ENCODE measurements at regions not wholly inside any gene's neighbourhood (a gene's known extent, or its start where the extent isn't known, plus 50 kb on each side); places are given as distances from the start of the nearest gene placed in this dataset.

GRCh38 chr6:126907312-126907711, 211.2 kb upstream of the RSPO3 start:
- DNase-seq (ENCODE audit: low read depth in 1 of 2, low spot score in 1 of 2) = no peak
- Histone ChIP-seq H3K27ac (no peak overlapping the region), H3K9me3 (ENCODE audit: low read depth) (no peaks in the 10 kb centered on the region), H3K27me3 (no peaks in the 10 kb centered on the region), H3K4me3 (no peak overlapping the region), H3K36me3 (no peaks in the 10 kb centered on the region), H3K4me1 (ENCODE audit: low read depth) (no peaks in the 10 kb centered on the region)
- no peak for TF ChIP-seq CTCF (IDR thresholded peaks at IDR 0.05; ENCODE audit: low read depth, low read length)

GRCh38 chr6:126907996-126908395, 210.5 kb upstream of the RSPO3 start:
- no peak for TF ChIP-seq CTCF (IDR thresholded peaks at IDR 0.05; ENCODE audit: low read depth, low read length)
- no peak overlapping the region for H3K27ac ChIP-seq
- H3K4me1 ChIP-seq (ENCODE audit: low read depth) = no peaks in the 10 kb centered on the region
- H3K9me3 ChIP-seq (ENCODE audit: low read depth) = no peaks in the 10 kb centered on the region
- H3K27me3 ChIP-seq = no peaks in the 10 kb centered on the region
- H3K4me3 ChIP-seq = no peak overlapping the region
- no peak for DNase-seq (ENCODE audit: low read depth in 1 of 2, low spot score in 1 of 2)
- H3K36me3 ChIP-seq = no peaks in the 10 kb centered on the region

GRCh38 chr6:126909493-126909892, 209.0 kb upstream of the RSPO3 start:
- TF ChIP-seq CTCF (IDR thresholded peaks at IDR 0.05; ENCODE audit: low read depth, low read length) = no peak
- H3K4me3 ChIP-seq = no peak overlapping the region

GRCh38 chr6:126913651-126914050, 204.8 kb upstream of the RSPO3 start:
- H3K9me3 ChIP-seq (ENCODE audit: low read depth) = no peaks in the 10 kb centered on the region
- no peaks in the 10 kb centered on the region for H3K36me3 ChIP-seq
- H3K4me3 ChIP-seq = no peak overlapping the region
- TF ChIP-seq CTCF (IDR thresholded peaks at IDR 0.05; ENCODE audit: low read depth, low read length) = no peak
- no peak overlapping the region for H3K27ac ChIP-seq
- DNase-seq (ENCODE audit: low read depth in 1 of 2, low spot score in 1 of 2) = peak; percentile 8 to 38
- H3K27me3 ChIP-seq = no peaks in the 10 kb centered on the region
- peaks cover 3% of the 10 kb centered on the region for H3K4me1 ChIP-seq (ENCODE audit: low read depth)

More at GRCh38 chr6:126909493-126909892, 209.0 kb upstream of the RSPO3 start:
- DNase-seq (ENCODE audit: low read depth in 1 of 2, low spot score in 1 of 2) = no peak
- Histone ChIP-seq H3K27ac (no peak overlapping the region), H3K27me3 (no peaks in the 10 kb centered on the region), H3K4me1 (ENCODE audit: low read depth) (peaks cover 3% of the 10 kb centered on the region), H3K9me3 (ENCODE audit: low read depth) (no peaks in the 10 kb centered on the region), H3K36me3 (no peaks in the 10 kb centered on the region)

- no peak for DNase-seq (ENCODE audit: low read depth in 1 of 2, low spot score in 1 of 2)
- Histone ChIP-seq H3K27ac (no peak overlapping the region), H3K4me1 (ENCODE audit: low read depth) (peaks cover 3% of the 10 kb centered on the region)
Observed at GRCh38 chr6:126914172-126914571, 204.3 kb upstream of the RSPO3 start.

More at GRCh38 chr6:126914172-126914571, 204.3 kb upstream of the RSPO3 start:
- H3K9me3 ChIP-seq (ENCODE audit: low read depth) = no peaks in the 10 kb centered on the region
- H3K36me3 ChIP-seq = no peaks in the 10 kb centered on the region
- no peak overlapping the region for H3K4me3 ChIP-seq
- no peaks in the 10 kb centered on the region for H3K27me3 ChIP-seq
- TF ChIP-seq CTCF (IDR thresholded peaks at IDR 0.05; ENCODE audit: low read depth, low read length) = no peak

All from cardiac muscle cell (in vitro differentiated cells and primary cell).